ENCODE measurements at regions not wholly inside any gene's neighbourhood (a gene's known extent, or its start where the extent isn't known, plus 50 kb on each side); places are given as distances from the start of the nearest gene placed in this dataset.

- TF ChIP-seq NFIC (IDR thresholded peaks at IDR 0.05) = no peak
- no peak for TF ChIP-seq CEBPB (IDR thresholded peaks at IDR 0.05)
- TF ChIP-seq CREB1 (IDR thresholded peaks at IDR 0.05; ENCODE audit: low read depth) = no peak
- no peak for TF ChIP-seq REST (IDR thresholded peaks at IDR 0.05; ENCODE audit: low read depth)
- TF ChIP-seq EGR1 (IDR thresholded peaks at IDR 0.05) = no peak
- no peak for TF ChIP-seq USF1 (IDR thresholded peaks at IDR 0.05)
- TF ChIP-seq MAX (IDR thresholded peaks at IDR 0.05) = no peak
- TF ChIP-seq RAD21 (IDR thresholded peaks at IDR 0.05; ENCODE audit: low read depth) = no peak
- no peak for TF ChIP-seq TEAD4 (IDR thresholded peaks at IDR 0.05)
- no peak for TF ChIP-seq YY1 (IDR thresholded peaks at IDR 0.05; ENCODE audit: low read depth)
- no peak for TF ChIP-seq TAF1 (IDR thresholded peaks at IDR 0.05; ENCODE audit: low read depth)
Observed at GRCh38 chr14:22414876-22415604, 174.0 kb downstream of the DAD1 start.
